Endothelial cell of hepatic sinusoid (primary cell): ENCODE measurements at regions not wholly inside any gene's neighbourhood (a gene's known extent, or its start where the extent isn't known, plus 50 kb on each side); places are given as distances from the start of the nearest gene placed in this dataset.
"Not testable (repeated sequence)": the region's sequence is repeated elsewhere in the genome, so short reads cannot be mapped to it uniquely, and the experiment has no call there.

Experiments used
- in situ Hi-C: cut with HindIII; loops from 2 replicates; pipeline ENCODE4 v1.10.0; 2017; ENCODE audit warnings: low sequenced_read_pairs

DNA sequence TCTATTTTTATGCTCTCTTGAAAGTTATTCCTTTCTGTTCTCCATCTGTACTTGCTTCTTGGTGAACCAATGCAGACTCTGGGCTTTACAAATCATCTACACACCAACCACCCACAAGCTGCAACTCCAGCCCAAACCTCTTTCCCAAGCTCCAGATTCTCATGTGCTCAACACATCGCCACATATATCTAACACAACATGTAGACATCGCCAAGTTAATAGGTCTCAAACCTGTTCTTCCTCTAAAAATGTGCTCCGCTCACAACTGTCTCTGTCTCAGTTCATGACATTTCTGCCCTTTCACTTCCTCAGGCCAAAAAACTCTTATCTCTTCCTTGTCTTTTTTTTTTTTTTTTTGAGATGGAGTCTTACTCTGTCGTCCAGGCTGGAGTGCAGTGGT, 95.7 kb upstream of the EEPD1 start:
- in situ Hi-C loops = no loop called here

DNA sequence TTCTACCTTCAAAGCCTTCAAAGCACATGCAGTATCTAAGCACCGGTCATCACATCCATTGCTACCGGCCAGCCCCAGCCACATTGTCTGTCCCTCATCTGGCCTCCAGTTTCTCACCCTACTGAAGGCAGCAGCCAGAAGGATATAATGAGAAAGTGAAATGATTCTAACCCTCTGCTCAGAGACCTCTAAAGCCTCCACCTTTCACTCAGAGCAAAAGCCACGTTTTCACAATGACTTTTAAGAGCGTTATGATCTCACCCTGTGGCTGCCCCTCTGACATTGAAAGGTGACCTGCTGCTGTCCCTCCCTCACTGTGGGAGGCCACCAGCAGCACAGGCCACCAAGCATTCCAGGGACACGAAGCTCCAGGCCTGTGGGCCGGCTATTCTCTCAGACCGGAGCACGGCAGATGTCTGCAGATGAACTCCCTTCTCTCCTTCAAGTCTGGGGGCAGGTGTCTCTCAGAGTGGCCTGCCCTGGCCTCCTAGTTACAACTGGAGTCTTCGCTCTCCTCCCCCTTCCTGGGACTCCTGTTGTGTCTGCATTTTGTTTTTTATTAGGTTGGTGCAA, 94.9 kb upstream of the EEPD1 start:
- in situ Hi-C loops = no loop called here

DNA sequence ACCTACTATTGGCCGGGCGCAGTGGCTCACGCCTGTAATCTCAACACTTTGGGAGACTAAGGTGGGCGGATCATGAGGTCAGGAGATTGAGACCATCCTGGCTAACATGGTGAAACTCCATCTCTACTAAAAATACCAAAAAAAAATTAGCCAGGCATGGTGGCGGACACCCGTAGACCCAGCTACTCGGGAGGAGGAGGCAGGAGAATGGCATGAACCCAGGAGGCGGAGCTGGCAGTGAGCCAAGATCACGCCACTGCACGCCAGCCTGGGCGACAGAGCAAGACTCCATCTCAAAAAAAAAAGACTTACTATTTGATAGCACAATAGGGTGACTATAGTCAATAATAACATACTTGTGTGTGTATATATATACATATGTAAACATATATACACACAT, 92.7 kb upstream of the EEPD1 start:
- in situ Hi-C loops = loop anchor here (5.0 kb wide), 1 partner anchor 38 kb away; no protein-coding TSS in a partner anchor

GRCh38 chr7:36062154-36062815, 90.8 kb upstream of the EEPD1 start:
- in situ Hi-C loops = loop anchor here (5.0 kb wide), 1 partner anchor 40 kb away; no protein-coding TSS in a partner anchor

GRCh38 chr7:36064676-36065075, 88.4 kb upstream of the EEPD1 start:
- in situ Hi-C loops = loop anchor here (5.0 kb wide), 1 partner anchor 42 kb away; no protein-coding TSS in a partner anchor

GRCh38 chr7:36065563-36066342, 87.3 kb upstream of the EEPD1 start:
- in situ Hi-C loops = not testable (repeated sequence)

- in situ Hi-C loops = no loop called here
Observed at GRCh38 chr7:36066343-36066664, 86.8 kb upstream of the EEPD1 start.

DNA sequence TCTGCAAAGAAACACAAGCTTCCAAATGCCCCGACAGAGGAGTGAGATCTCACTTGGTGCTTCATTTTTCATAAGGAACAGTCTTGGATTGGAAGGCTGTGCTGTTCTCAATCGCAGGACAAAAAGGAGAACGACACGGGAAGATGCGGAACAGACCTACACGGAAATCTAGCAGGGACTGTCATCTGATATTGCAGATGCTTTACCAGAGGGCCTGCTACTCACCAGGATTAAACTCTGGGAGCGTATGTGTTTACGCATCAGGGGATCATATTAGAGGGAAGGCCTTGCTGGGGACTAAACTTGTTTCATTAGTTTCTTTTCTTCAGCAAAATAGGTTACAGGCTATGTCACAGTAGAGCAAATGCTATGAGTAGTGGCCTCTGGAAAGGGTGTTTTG, 82.8 kb upstream of the EEPD1 start:
- in situ Hi-C loops = no loop called here

DNA sequence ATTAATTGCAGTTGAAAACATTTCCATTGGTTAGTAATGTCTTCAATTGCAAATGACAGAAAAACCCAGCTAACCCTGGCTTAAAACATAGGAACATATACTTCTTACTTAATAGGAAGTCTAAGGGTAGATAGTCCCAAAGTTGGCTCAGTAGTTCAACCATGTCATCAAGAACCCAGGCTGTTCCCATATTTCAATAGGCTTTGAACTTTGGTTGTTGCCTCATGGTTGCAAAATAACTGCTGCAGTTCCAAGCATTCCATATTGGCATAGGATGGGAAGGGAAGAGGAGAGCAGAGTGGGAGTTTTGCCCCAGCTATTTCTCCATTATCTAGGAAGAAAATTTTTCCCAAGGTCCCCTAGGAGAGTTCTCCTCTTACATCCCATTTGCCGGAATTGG, 81.4 kb upstream of the EEPD1 start:
- in situ Hi-C loops = no loop called here

GRCh38 chr7:36072620-36073019, 80.4 kb upstream of the EEPD1 start:
- in situ Hi-C loops = no loop called here

GRCh38 chr7:36075561-36075960, 77.5 kb upstream of the EEPD1 start:
- in situ Hi-C loops = no loop called here

GRCh38 chr7:36076074-36076473, 77.0 kb upstream of the EEPD1 start:
- in situ Hi-C loops = no loop called here

DNA sequence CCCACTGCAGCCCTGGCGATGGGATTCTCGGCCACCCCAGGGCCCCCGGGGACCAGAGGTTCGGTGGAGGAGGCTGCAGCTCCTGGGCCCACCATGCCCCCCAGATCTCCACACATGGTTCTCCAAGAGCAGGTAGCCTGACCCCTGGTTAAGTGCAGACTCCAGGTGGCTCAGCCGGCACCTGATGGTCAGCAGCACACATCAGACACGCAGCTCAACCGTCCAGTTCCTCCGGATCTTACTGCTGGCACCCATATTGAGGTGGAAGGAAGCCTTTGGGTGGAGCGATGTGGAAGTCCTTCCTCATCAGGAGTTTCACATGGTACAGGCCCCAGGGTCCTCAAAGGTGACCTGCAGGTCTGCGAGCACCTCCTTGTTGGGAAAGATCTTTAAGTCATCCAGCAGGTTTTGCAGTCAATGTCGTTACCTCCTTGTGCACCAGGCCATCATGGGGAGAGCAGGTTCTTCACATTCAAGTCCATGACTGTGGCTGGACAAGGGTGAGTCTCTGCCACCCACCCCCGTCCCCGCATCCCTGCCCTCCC, 74.2 kb upstream of the EEPD1 start:
- in situ Hi-C loops = no loop called here

- in situ Hi-C loops = no loop called here
Observed at GRCh38 chr7:36079446-36080025, 73.5 kb upstream of the EEPD1 start.

- in situ Hi-C loops = no loop called here
Observed at GRCh38 chr7:36080843-36081242, 72.2 kb upstream of the EEPD1 start.

- in situ Hi-C loops = no loop called here
Observed at GRCh38 chr7:36082216-36082615, 70.8 kb upstream of the EEPD1 start.

DNA sequence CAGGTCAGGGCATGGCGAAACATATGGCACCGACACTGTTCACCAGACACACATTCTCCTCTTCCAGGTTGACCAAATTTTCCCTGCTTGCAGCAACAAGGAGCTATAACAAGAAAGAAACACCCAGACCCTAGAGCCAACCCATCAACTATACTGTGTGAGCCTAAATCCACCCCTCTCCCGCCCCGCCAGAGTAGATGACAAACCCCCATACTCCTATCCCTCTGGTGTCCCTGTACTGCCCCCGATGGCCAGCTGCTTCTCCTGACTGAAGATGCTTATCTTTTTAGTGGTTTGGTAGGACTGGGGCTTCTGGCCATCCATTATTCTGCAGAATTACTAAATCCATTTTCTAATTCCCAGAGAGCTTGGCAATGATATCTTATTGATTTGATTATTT, 70.1 kb upstream of the EEPD1 start:
- in situ Hi-C loops = no loop called here

DNA sequence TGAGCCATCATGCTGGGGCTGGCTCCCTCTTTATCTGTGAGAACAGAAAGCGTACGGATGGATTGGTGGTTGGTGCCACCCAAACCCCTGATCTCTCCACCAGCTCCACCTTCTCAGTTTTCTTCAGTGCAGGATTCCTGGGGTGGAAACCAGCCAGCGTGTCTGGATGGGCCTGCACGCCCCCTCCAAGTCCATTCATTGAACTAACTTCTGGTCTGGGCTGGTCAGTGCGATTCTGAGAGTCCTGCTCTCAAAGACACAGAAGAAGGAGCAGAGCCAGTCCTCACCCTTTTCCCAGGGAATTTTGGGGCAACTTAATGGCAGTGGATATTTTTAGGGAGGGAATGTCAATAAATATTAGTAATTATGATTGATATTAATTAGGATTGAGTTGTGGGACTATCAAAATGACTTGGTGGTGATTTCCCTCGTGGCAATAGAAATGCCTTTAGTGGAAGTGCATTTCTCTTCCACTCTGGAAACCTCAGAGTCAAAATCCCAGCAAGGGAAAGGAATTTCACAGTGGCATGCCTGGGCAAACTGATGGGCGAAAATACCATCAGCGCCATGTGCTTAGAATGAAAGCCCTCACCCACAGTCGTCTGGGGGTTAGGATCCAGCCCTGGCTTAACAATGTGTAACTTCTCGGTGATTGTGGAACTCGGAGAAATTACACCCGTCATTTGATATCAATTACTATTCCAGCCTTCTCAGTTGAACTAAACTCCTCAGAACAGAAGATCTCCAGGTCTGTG, 69.3 kb upstream of the EEPD1 start:
- in situ Hi-C loops = no loop called here

DNA sequence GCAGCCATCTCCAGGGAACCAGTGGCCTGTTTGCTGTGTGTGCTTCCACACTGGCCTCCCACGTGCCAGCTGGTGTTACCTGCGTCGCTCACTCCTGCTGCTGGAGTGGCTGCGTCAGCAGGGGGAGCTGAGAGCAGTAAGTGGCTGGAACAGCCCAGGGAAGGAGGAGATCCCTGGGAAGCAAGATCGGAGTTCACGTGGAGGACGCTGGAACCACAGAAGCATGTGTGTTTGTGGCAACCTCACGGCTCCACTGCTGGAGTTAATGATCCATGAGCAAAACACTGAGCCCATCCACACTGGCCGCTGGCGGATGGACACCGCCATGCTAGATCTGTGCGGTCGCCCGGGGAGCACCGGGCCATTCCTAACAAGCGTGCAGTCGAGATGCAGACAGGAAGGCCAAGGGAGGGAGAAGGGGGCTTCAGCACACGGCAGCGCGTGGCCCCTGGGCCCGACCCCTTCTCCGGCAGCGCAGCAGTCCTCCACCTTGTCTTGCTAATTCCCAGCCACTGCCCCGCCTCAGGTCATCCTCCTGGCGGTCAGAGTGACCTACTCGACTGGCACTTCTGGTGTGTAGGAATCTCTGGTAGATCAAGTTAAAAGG, 68.5 kb upstream of the EEPD1 start:
- in situ Hi-C loops = no loop called here

GRCh38 chr7:36085096-36085495, 68.0 kb upstream of the EEPD1 start:
- in situ Hi-C loops = no loop called here
